ENCODE measurements at regions not wholly inside any gene's neighbourhood (a gene's known extent, or its start where the extent isn't known, plus 50 kb on each side); places are given as distances from the start of the nearest gene placed in this dataset.

DNA sequence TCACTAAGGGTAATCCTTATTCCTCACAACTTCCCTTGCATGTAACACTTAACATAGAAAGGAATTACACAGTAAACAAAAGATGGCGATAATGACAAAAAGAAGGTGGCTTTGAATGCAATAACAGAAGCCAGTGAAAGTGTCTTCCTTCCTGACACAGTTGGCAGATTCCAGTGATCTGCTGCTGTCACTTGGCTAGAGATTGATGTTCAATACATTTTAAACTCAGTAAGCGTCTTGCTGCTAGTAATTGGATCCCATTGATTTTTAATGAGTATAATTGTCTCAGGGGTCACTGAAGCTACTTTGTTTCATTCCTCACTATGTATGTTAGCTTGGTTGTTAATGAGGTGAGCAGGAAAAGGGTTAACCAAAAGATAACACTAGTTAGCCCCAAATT, 692.7 kb downstream of the NTRK3 start:
- TF ChIP-seq GATA3 (IDR thresholded peaks at IDR 0.05; ENCODE audit: low read depth, low read length) (no peak), GATA2 (IDR thresholded peaks at IDR 0.05; ENCODE audit: low read depth, low read length) (no peak)

Measured in SH-SY5Y (cell line).